NCI-H2196 treated with DMSO at 0.1 percent for 48 hours (cell line): ENCODE measurements at regions not wholly inside any gene's neighbourhood (a gene's known extent, or its start where the extent isn't known, plus 50 kb on each side); places are given as distances from the start of the nearest gene placed in this dataset.

ENCODE experiments used
- DNase-seq: peaks from one replicate; lab custom pipeline; 2025; ENCODE audit not compliant: unreplicated experiment; lab: John Stamatoyannopoulos, UW

DNA sequence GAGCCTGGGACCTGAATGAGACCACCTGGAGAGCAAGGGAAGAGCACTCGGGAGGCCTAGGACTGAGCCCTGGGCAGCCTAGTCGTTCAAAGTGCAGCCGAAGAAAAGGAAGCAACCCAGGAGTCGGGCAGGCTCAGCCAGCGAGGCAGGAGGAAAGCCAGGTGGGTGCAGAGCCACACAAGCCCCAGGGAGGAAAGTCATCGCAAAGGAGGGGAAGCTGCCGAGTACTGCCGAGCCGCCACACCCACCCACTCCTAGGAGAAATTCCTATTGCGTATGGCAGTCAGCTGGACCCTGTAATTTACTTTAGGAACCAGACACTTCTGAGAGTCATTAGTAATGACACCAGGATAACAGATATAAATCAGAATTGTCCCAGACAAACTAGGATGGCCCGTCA, 187.6 kb downstream of the KATNIP start:
- DNase-seq = no peak
